ENCODE measurements at regions not wholly inside any gene's neighbourhood (a gene's known extent, or its start where the extent isn't known, plus 50 kb on each side); places are given as distances from the start of the nearest gene placed in this dataset.

DNA sequence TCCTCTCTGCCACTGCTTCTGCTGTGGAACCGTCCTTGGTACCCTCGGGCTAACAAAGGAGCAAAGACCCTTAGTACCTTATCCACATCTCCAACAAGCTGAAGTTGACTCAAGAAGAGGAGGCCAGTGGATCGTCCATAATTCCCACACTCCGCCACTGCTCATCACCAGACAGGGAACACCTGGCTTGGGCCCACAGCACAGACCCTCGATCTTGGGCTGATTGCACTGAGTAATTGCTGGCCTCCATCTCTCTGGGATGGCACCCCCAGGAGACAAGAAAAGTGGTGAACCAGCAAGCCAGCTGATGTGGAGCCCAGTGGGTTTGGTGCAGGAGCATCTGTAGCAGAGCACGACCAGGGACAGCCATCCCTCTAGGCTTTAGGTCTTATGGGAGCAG is 109.4 kb upstream of the GRIK2 start:
- H3K4me3 Mint-ChIP-seq (ENCODE audit: unreplicated experiment): no peak overlapping the region
- H3K4me3 ChIP-seq (ENCODE audit: insufficient read depth, low read depth, low read length): no peak overlapping the region
- H3K27ac ChIP-seq (ENCODE audit: low read depth, low read length): no peak overlapping the region
- H3K36me3 Mint-ChIP-seq (ENCODE audit: low read depth, unreplicated experiment): peaks cover 2% of the 10 kb centered on the region
- no peaks in the 10 kb centered on the region for H3K36me3 ChIP-seq (ENCODE audit: insufficient read depth, low read length)
- DNase-seq (ENCODE audit: low read depth): no peak
- H3K4me2 ChIP-seq (ENCODE audit: low read length): no peak overlapping the region
- no peak for TF ChIP-seq EZH2 (IDR thresholded peaks at IDR 0.05; ENCODE audit: insufficient read depth, low read length)
- H4K20me1 ChIP-seq (ENCODE audit: insufficient read depth, low read length): no peaks in the 10 kb centered on the region
- H3K27me3 ChIP-seq (ENCODE audit: insufficient read depth, low read length): no peaks in the 10 kb centered on the region
- H3K9ac ChIP-seq (ENCODE audit: low read length): no peak overlapping the region
- no peak overlapping the region for H3K27ac Mint-ChIP-seq (ENCODE audit: unreplicated experiment)
- H3K4me1 ChIP-seq (ENCODE audit: insufficient read depth, low read length): no peaks in the 10 kb centered on the region
- H3K9me3 ChIP-seq (ENCODE audit: insufficient read depth, low read depth, low read length): peaks cover 3% of the 10 kb centered on the region
- H3K27me3 Mint-ChIP-seq (ENCODE audit: low read depth, unreplicated experiment): no peaks in the 10 kb centered on the region
- H3K9me3 Mint-ChIP-seq (ENCODE audit: unreplicated experiment): no peaks in the 10 kb centered on the region
- H3K79me2 ChIP-seq (ENCODE audit: insufficient read depth, low read length): no peaks in the 10 kb centered on the region
- no peaks in the 10 kb centered on the region for H3K4me1 Mint-ChIP-seq (ENCODE audit: low read depth, unreplicated experiment)
- no peak for FAIRE-seq
- H2AFZ ChIP-seq (ENCODE audit: low read depth, low read length): no peak overlapping the region

DNA sequence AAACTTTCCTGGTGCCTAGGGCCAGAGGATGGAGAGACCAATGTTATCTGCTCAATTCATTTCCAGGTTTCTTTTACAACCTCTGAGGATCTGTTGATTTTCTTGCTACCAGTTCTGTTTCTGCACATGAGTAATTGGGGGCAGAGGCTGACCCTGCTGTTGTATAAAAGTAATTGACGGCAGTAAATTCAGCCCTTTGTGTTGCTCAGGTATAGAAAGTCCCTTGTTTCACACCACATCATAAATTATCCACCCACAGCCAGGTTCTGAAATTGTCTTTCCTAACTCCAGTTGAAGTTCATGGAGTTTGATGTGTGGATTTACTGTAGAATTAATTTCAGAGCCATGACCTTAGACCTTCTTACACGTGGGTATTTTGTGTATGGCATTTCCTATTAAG is 107.4 kb upstream of the GRIK2 start:
- Histone ChIP-seq H3K4me1 (ENCODE audit: insufficient read depth, low read length) (no peaks in the 10 kb centered on the region), H3K9ac (ENCODE audit: low read length) (no peak overlapping the region), H3K27ac (ENCODE audit: low read depth, low read length) (no peak overlapping the region), H3K4me3 (ENCODE audit: insufficient read depth, low read depth, low read length) (no peak overlapping the region), H3K27me3 (ENCODE audit: insufficient read depth, low read length) (no peaks in the 10 kb centered on the region), H3K9me3 (ENCODE audit: insufficient read depth, low read depth, low read length) (peaks cover 3% of the 10 kb centered on the region), H3K36me3 (ENCODE audit: insufficient read depth, low read length) (no peaks in the 10 kb centered on the region), H2AFZ (ENCODE audit: low read depth, low read length) (no peak overlapping the region), H3K4me2 (ENCODE audit: low read length) (no peak overlapping the region), H4K20me1 (ENCODE audit: insufficient read depth, low read length) (no peaks in the 10 kb centered on the region), H3K79me2 (ENCODE audit: insufficient read depth, low read length) (no peaks in the 10 kb centered on the region)
- no peak for FAIRE-seq
- Mint-ChIP-seq H3K4me1 (ENCODE audit: low read depth, unreplicated experiment) (no peaks in the 10 kb centered on the region), H3K4me3 (ENCODE audit: unreplicated experiment) (no peak overlapping the region), H3K27ac (ENCODE audit: unreplicated experiment) (no peak overlapping the region), H3K27me3 (ENCODE audit: low read depth, unreplicated experiment) (no peaks in the 10 kb centered on the region), H3K9me3 (ENCODE audit: unreplicated experiment) (no peaks in the 10 kb centered on the region), H3K36me3 (ENCODE audit: low read depth, unreplicated experiment) (peaks cover 2% of the 10 kb centered on the region)
- no peak for TF ChIP-seq EZH2 (IDR thresholded peaks at IDR 0.05; ENCODE audit: insufficient read depth, low read length)
- TF ChIP-seq CTCF (IDR thresholded peaks at IDR 0.05; ENCODE audit: insufficient read depth, low read depth, low read length): no peak
- no peak for DNase-seq (ENCODE audit: low read depth)

GRCh38 chr6:101290346-101290745 is 103.2 kb upstream of the GRIK2 start:
- Mint-ChIP-seq H3K4me1 (ENCODE audit: low read depth, unreplicated experiment) (peaks cover 2% of the 10 kb centered on the region), H3K27me3 (ENCODE audit: low read depth, unreplicated experiment) (no peaks in the 10 kb centered on the region), H3K27ac (ENCODE audit: unreplicated experiment) (no peak overlapping the region), H3K4me3 (ENCODE audit: unreplicated experiment) (no peak overlapping the region), H3K9me3 (ENCODE audit: unreplicated experiment) (peaks cover 4% of the 10 kb centered on the region), H3K36me3 (ENCODE audit: low read depth, unreplicated experiment) (no peaks in the 10 kb centered on the region)
- H4K20me1 ChIP-seq (ENCODE audit: insufficient read depth, low read length): no peaks in the 10 kb centered on the region
- DNase-seq (ENCODE audit: low read depth) (no peak), FAIRE-seq (no peak)
- no peaks in the 10 kb centered on the region for H3K4me1 ChIP-seq (ENCODE audit: insufficient read depth, low read length)
- no peaks in the 10 kb centered on the region for H3K27me3 ChIP-seq (ENCODE audit: insufficient read depth, low read length)
- no peak overlapping the region for H3K27ac ChIP-seq (ENCODE audit: low read depth, low read length)
- H2AFZ ChIP-seq (ENCODE audit: low read depth, low read length): no peak overlapping the region
- H3K79me2 ChIP-seq (ENCODE audit: insufficient read depth, low read length): no peaks in the 10 kb centered on the region
- H3K4me2 ChIP-seq (ENCODE audit: low read length): no peak overlapping the region
- no peak overlapping the region for H3K4me3 ChIP-seq (ENCODE audit: insufficient read depth, low read depth, low read length)
- peaks cover 2% of the 10 kb centered on the region for H3K9me3 ChIP-seq (ENCODE audit: insufficient read depth, low read depth, low read length)
- H3K9ac ChIP-seq (ENCODE audit: low read length): no peak overlapping the region
- TF ChIP-seq EZH2 (IDR thresholded peaks at IDR 0.05; ENCODE audit: insufficient read depth, low read length) (no peak), CTCF (IDR thresholded peaks at IDR 0.05; ENCODE audit: insufficient read depth, low read depth, low read length) (no peak)
- no peaks in the 10 kb centered on the region for H3K36me3 ChIP-seq (ENCODE audit: insufficient read depth, low read length)
